Activated CD8-positive, alpha-beta T cell treated with anti-CD3 and anti-CD28 coated beads for 36 hours (primary cell): ENCODE measurements at regions not wholly inside any gene's neighbourhood (a gene's known extent, or its start where the extent isn't known, plus 50 kb on each side); places are given as distances from the start of the nearest gene placed in this dataset.

Experiments
- ATAC-seq: fragments of 200-7000 bp; cut with Tn5 transposase; one replicate; pipeline ENCODE4 v1.10.0; 2021; ENCODE audit warnings: mild to moderate bottlenecking, moderate library complexity
- CTCF ChIA-PET: fragments of 350-600 bp; sonication (Branson Sonifier 250); formaldehyde crosslinking; loops from one replicate; lab custom pipeline; 2021; ENCODE audit warnings: antibody characterized with exemption; lab: Charles Lee
- POLR2A ChIA-PET: fragments of 350-600 bp; sonication (Branson Sonifier 250); formaldehyde crosslinking; loops from one replicate; lab custom pipeline; 2021; ENCODE audit warnings: antibody characterized with exemption; lab: Charles Lee
- DNase-seq: peaks from one replicate; pipeline ENCODE4 v3.0.0-alpha.2; 2020
- H3K27ac Mint-ChIP-seq: one replicate; pipeline ENCODE4 v1.8.0; 2021; ENCODE audit warnings: mild to moderate bottlenecking, mixed read lengths
- H3K27me3 Mint-ChIP-seq: one replicate; pipeline ENCODE4 v1.8.0; 2021; ENCODE audit warnings: mixed read lengths
- H3K36me3 Mint-ChIP-seq: one replicate; pipeline ENCODE4 v1.8.0; 2021; ENCODE audit warnings: low read depth, mixed read lengths
- H3K4me1 Mint-ChIP-seq: one replicate; pipeline ENCODE4 v1.8.0; 2021; ENCODE audit warnings: low read depth, mixed read lengths
- H3K4me3 Mint-ChIP-seq: one replicate; pipeline ENCODE4 v1.8.0; 2021; ENCODE audit warnings: mild to moderate bottlenecking, moderate library complexity, mixed read lengths
- H3K9me3 Mint-ChIP-seq: one replicate; pipeline ENCODE4 v1.8.0; 2021; ENCODE audit warnings: mixed read lengths
- CTCF ChIP-seq: fragments of 200-600 bp; IDR thresholded peaks from one replicate; pipeline ENCODE4 v1.8.0; 2022; ENCODE audit warnings: antibody characterized with exemption, mild to moderate bottlenecking
- intact Hi-C: fragments of 100-400 bp; cut with micrococcal nuclease; formaldehyde crosslinking; loops from one replicate; pipeline ENCODE4 v1.10.0; 2022

DNA sequence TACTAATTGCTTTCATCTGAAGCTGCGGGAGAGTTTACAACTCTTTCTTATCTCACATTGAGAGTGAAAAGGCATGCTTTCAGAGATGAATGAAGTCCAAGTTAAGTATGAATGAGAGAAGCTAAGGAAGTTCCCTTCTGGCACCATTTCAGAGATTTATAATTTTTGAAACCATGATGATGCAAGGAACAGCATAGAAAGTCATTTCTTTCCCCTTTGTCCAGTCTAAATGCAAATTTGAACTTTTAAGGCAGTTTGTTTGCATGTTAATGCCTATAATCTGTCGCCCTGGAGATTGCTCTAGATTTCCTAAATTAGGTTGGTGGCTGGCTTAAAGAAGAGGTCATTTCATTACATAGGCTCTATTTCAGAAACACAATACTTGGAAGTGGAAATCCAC lies 594.8 kb upstream of the GOT2 start:
- H3K4me3 Mint-ChIP-seq = no peak overlapping the region
- no peak for TF ChIP-seq CTCF
- intact Hi-C loops = no loop called here
- no peak for ATAC-seq
- ChIA-PET CTCF (no interaction called here), POLR2A (no interaction called here)
- no peaks in the 10 kb centered on the region for H3K36me3 Mint-ChIP-seq
- no peaks in the 10 kb centered on the region for H3K4me1 Mint-ChIP-seq
- no peak overlapping the region for H3K27ac Mint-ChIP-seq
- peaks cover 2% of the 10 kb centered on the region for H3K9me3 Mint-ChIP-seq
- peaks cover 3% of the 10 kb centered on the region for H3K27me3 Mint-ChIP-seq
- no peak for DNase-seq

- Mint-ChIP-seq H3K4me1 (no peaks in the 10 kb centered on the region), H3K4me3 (no peak overlapping the region), H3K9me3 (peaks cover 2% of the 10 kb centered on the region), H3K36me3 (no peaks in the 10 kb centered on the region), H3K27me3 (peaks cover 3% of the 10 kb centered on the region), H3K27ac (no peak overlapping the region)
- ChIA-PET POLR2A (no interaction called here), CTCF (no interaction called here)
- intact Hi-C loops = no loop called here
- ATAC-seq = no peak
- TF ChIP-seq CTCF = no peak
- DNase-seq = no peak
These were observed 593.8 kb upstream of the GOT2 start for GRCh38 chr16:59327894-59328293.

DNA sequence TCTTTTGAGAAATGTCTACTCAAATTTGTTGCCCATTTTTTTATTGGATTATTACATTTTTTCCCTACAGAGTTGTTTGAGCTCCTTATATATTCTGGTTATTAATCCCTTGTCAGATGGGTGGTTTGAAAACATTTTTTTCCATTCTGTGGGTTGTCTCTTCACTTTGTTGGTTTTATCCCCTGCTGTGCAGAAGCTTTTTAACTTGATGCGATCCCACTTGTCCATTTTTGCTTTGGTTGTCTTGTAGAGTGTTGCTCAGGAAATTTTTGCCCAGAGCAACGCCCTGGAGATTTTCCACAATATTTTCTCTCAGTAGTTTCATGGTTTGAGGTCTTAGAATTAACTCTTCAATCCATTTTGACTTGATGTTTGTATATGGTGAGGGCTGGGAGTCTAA lies 592.8 kb upstream of the GOT2 start:
- intact Hi-C loops = no loop called here
- ATAC-seq (no peak), DNase-seq (no peak)
- Mint-ChIP-seq H3K27ac (no peak overlapping the region), H3K4me1 (no peaks in the 10 kb centered on the region), H3K36me3 (no peaks in the 10 kb centered on the region), H3K9me3 (peaks cover 2% of the 10 kb centered on the region), H3K27me3 (peaks cover 3% of the 10 kb centered on the region), H3K4me3 (no peak overlapping the region)
- no peak for TF ChIP-seq CTCF
- POLR2A ChIA-PET = no interaction called here
- CTCF ChIA-PET = no interaction called here

DNA sequence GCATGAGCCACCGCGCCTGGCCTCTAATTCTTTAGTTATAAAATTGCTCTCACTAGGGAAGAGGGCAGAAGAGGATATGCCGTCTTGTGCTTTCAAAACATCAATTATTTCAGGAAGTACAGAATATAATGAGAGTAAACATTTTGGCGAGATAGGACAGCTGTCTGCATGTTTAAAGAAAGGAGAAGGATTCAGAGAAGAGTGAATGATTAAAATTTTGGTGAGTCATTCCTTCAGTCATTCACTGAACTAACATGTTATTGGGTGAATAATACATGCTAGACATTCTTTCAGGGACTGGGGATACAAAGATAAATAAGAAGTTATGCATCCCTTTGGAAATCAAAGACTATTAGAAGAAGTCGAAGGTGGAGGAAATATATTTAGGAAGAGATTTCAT lies 590.3 kb upstream of the GOT2 start:
- DNase-seq = no peak
- Mint-ChIP-seq H3K27me3 (no peaks in the 10 kb centered on the region), H3K36me3 (no peaks in the 10 kb centered on the region), H3K4me3 (no peak overlapping the region), H3K27ac (no peak overlapping the region), H3K9me3 (no peaks in the 10 kb centered on the region), H3K4me1 (no peaks in the 10 kb centered on the region)
- intact Hi-C loops = no loop called here
- no peak for ATAC-seq
- ChIA-PET CTCF (no interaction called here), POLR2A (no interaction called here)
- TF ChIP-seq CTCF = no peak

- Mint-ChIP-seq H3K9me3 (no peaks in the 10 kb centered on the region), H3K36me3 (no peaks in the 10 kb centered on the region), H3K4me3 (no peak overlapping the region), H3K4me1 (no peaks in the 10 kb centered on the region), H3K27me3 (no peaks in the 10 kb centered on the region), H3K27ac (no peak overlapping the region)
- CTCF ChIA-PET = no interaction called here
- POLR2A ChIA-PET = no interaction called here
- ATAC-seq (no peak), DNase-seq (no peak)
- TF ChIP-seq CTCF = no peak
- intact Hi-C loops = no loop called here
These were observed 586.5 kb upstream of the GOT2 start for GRCh38 chr16:59320657-59321056.
